22Rv1 (cell line): ENCODE measurements at regions not wholly inside any gene's neighbourhood (a gene's known extent, or its start where the extent isn't known, plus 50 kb on each side); places are given as distances from the start of the nearest gene placed in this dataset.

Source experiments
- H3K27ac ChIP-seq: fragments of 450-650 bp; 2 replicates; pipeline ENCODE4 v1.5.1; 2017
- CTCF ChIP-seq: fragments of 450-650 bp; IDR thresholded peaks from 2 replicates; pipeline ENCODE4 v1.5.1; 2017; ENCODE audit warnings: mild to moderate bottlenecking
- ZFX ChIP-seq: fragments of 450-650 bp; IDR thresholded peaks from 2 replicates; pipeline ENCODE4 v1.6.1; 2017; ENCODE audit warnings: antibody characterized with exemption, borderline replicate concordance

GRCh38 chr6:97963193-97963592, 680.2 kb upstream of the MMS22L start:
- no peak overlapping the region for H3K27ac ChIP-seq
- TF ChIP-seq ZFX (no peak), CTCF (no peak)

- TF ChIP-seq ZFX (no peak), CTCF (no peak)
- no peak overlapping the region for H3K27ac ChIP-seq
Measured at GRCh38 chr6:97969065-97969464, 686.0 kb upstream of the MMS22L start.

GRCh38 chr6:97977084-97977483, 694.1 kb upstream of the MMS22L start:
- TF ChIP-seq CTCF = no peak
- no peak overlapping the region for H3K27ac ChIP-seq

GRCh38 chr6:97978855-97979271, 695.8 kb upstream of the MMS22L start:
- TF ChIP-seq ZFX (no peak), CTCF (peak; percentile 81)
- peak overlapping the region; percentile 19; the same call in 1 of the 2 replicates for H3K27ac ChIP-seq

- TF ChIP-seq CTCF = peak; percentile 55
Measured at GRCh38 chr6:97979285-97979684, 696.3 kb upstream of the MMS22L start.

GRCh38 chr6:97989451-97989850, 706.4 kb upstream of the MMS22L start:
- TF ChIP-seq CTCF (no peak), ZFX (no peak)

More at GRCh38 chr6:97979285-97979684, 696.3 kb upstream of the MMS22L start:
- H3K27ac ChIP-seq = peak overlapping the region; percentile 19; the same call in 1 of the 2 replicates

GRCh38 chr6:97995158-97995557, 712.1 kb upstream of the MMS22L start:
- TF ChIP-seq ZFX = no peak
- TF ChIP-seq CTCF = no peak
- H3K27ac ChIP-seq = no peak overlapping the region

More at GRCh38 chr6:97989451-97989850, 706.4 kb upstream of the MMS22L start:
- H3K27ac ChIP-seq = no peak overlapping the region
